ENCODE measurements at regions not wholly inside any gene's neighbourhood (a gene's known extent, or its start where the extent isn't known, plus 50 kb on each side); places are given as distances from the start of the nearest gene placed in this dataset.

GRCh38 chr5:90287036-90287435 is 122.5 kb downstream of the CETN3 start:
- TF ChIP-seq CTCF (IDR thresholded peaks at IDR 0.05; ENCODE audit: insufficient read depth, low read length): no peak
- TF ChIP-seq POLR2AphosphoS5 (IDR thresholded peaks at IDR 0.05; ENCODE audit: low read depth): no peak
